ENCODE measurements at regions not wholly inside any gene's neighbourhood (a gene's known extent, or its start where the extent isn't known, plus 50 kb on each side); places are given as distances from the start of the nearest gene placed in this dataset.
"Not testable (repeated sequence)": the region's sequence is repeated elsewhere in the genome, so short reads cannot be mapped to it uniquely, and the experiment has no call there.

- TF ChIP-seq CTCF (IDR thresholded peaks at IDR 0.05; ENCODE audit: borderline replicate concordance, extremely low read depth, low read length, poor library complexity, severe bottlenecking); EZH2 (IDR thresholded peaks at IDR 0.05; ENCODE audit: borderline replicate concordance, low read depth, low read length, severe bottlenecking): not testable (repeated sequence)
Measured at GRCh38 chr10:44112280-44112679, 272.6 kb downstream of the CXCL12 start.
